SH-SY5Y (cell line): ENCODE measurements at regions not wholly inside any gene's neighbourhood (a gene's known extent, or its start where the extent isn't known, plus 50 kb on each side); places are given as distances from the start of the nearest gene placed in this dataset.

Experiments
- GATA2 ChIP-seq: IDR thresholded peaks from 2 replicates; pipeline ENCODE4 v1.6.1; 2011; ENCODE audit warnings: mild to moderate bottlenecking, low read depth, low read length
- GATA3 ChIP-seq: IDR thresholded peaks from 2 replicates; pipeline ENCODE4 v1.6.1; 2011; ENCODE audit warnings: low read depth, mild to moderate bottlenecking, low read length, moderate library complexity

GRCh38 chr3:181250714-181251113 is 261.2 kb upstream of the DNAJC19 start:
- no peak for TF ChIP-seq GATA2
- TF ChIP-seq GATA3, result no peak

GRCh38 chr3:181239441-181239840 is 249.9 kb upstream of the DNAJC19 start:
- no peak for TF ChIP-seq GATA3
- TF ChIP-seq GATA2, result no peak

GRCh38 chr3:181230258-181230657 is 240.7 kb upstream of the DNAJC19 start:
- TF ChIP-seq GATA2 (no peak), GATA3 (no peak)

GRCh38 chr3:181213347-181213746 is 223.8 kb upstream of the DNAJC19 start:
- TF ChIP-seq GATA3, result no peak
- TF ChIP-seq GATA2, result no peak

GRCh38 chr3:181212271-181212670 is 222.7 kb upstream of the DNAJC19 start:
- TF ChIP-seq GATA3 (no peak), GATA2 (no peak)

GRCh38 chr3:181210275-181210674 is 220.7 kb upstream of the DNAJC19 start:
- TF ChIP-seq GATA2 (no peak), GATA3 (no peak)

- TF ChIP-seq GATA3 (no peak), GATA2 (no peak)
Measured at GRCh38 chr3:181189556-181189955, 200.0 kb upstream of the DNAJC19 start.

GRCh38 chr3:181183764-181184163 is 194.2 kb upstream of the DNAJC19 start:
- TF ChIP-seq GATA2, result no peak
- TF ChIP-seq GATA3, result no peak

- TF ChIP-seq GATA2 (no peak), GATA3 (no peak)
Measured at GRCh38 chr3:181178991-181179390, 189.5 kb upstream of the DNAJC19 start.

- TF ChIP-seq GATA2 (no peak), GATA3 (no peak)
Measured at GRCh38 chr3:181176601-181177000, 187.1 kb upstream of the DNAJC19 start.

GRCh38 chr3:181174676-181175233 is 185.2 kb upstream of the DNAJC19 start:
- TF ChIP-seq GATA3 (no peak), GATA2 (no peak)

- TF ChIP-seq GATA3 (no peak), GATA2 (no peak)
Measured at GRCh38 chr3:181174022-181174421, 184.5 kb upstream of the DNAJC19 start.

GRCh38 chr3:181173227-181173626 is 183.7 kb upstream of the DNAJC19 start:
- TF ChIP-seq GATA2, result no peak
- TF ChIP-seq GATA3, result no peak

GRCh38 chr3:181134873-181135272 is 145.3 kb upstream of the DNAJC19 start:
- TF ChIP-seq GATA2, result no peak
- TF ChIP-seq GATA3, result no peak

GRCh38 chr3:181133832-181134231 is 144.3 kb upstream of the DNAJC19 start:
- TF ChIP-seq GATA3 (no peak), GATA2 (no peak)

GRCh38 chr3:181105646-181106045 is 116.1 kb upstream of the DNAJC19 start:
- no peak for TF ChIP-seq GATA3
- no peak for TF ChIP-seq GATA2
